ENCODE measurements at regions not wholly inside any gene's neighbourhood (a gene's known extent, or its start where the extent isn't known, plus 50 kb on each side); places are given as distances from the start of the nearest gene placed in this dataset.

- Histone ChIP-seq H3K27ac (ENCODE audit: low read length) (no peak overlapping the region), H3K4me3 (ENCODE audit: low read length) (no peak overlapping the region), H3K9me3 (ENCODE audit: control insufficient read depth, insufficient read depth, low read length) (no peaks in the 10 kb centered on the region), H3K36me3 (ENCODE audit: control insufficient read depth, insufficient read depth, low read length) (no peaks in the 10 kb centered on the region), H3K4me1 (ENCODE audit: control insufficient read depth, insufficient read depth, low read length) (no peaks in the 10 kb centered on the region), H3K27me3 (ENCODE audit: control insufficient read depth, insufficient read depth, low read length) (no peaks in the 10 kb centered on the region)
- no CpG with 5 or more reads among the region's 3 CpGs for WGBS (ENCODE audit: insufficient coverage, insufficient read length)
- DNase-seq (ENCODE audit: low read depth, low spot score): no peak
Observed at GRCh38 chr7:135802697-135803096, 54.1 kb upstream of the FAM180A start.

DNA sequence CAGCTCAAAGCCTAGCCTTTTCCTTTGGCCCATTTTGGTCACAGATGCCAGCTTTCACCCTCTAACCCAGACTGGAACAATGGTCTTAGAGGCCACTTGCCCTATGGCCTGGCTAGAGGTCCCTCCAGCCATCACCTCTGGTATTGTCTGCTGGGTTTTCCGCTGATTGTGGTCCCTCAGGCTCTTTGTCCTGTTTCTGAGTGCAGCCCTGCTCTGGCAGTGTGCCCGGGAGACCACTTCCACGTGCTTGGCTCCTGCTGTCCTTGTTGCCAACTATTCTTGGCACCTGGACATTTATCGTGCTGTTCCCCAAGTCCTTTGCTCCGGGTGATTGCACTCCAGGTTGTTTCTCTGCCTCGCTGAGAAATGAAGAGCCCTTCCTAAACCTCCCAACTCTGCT, 53.3 kb upstream of the FAM180A start:
- H3K9me3 ChIP-seq (ENCODE audit: control insufficient read depth, insufficient read depth, low read length): no peaks in the 10 kb centered on the region
- no peak overlapping the region for H3K27ac ChIP-seq (ENCODE audit: low read length)
- no peak overlapping the region for H3K4me3 ChIP-seq (ENCODE audit: low read length)
- H3K4me1 ChIP-seq (ENCODE audit: control insufficient read depth, insufficient read depth, low read length): no peaks in the 10 kb centered on the region
- WGBS (ENCODE audit: insufficient coverage, insufficient read length): no CpG with 5 or more reads among the region's 6 CpGs
- H3K36me3 ChIP-seq (ENCODE audit: control insufficient read depth, insufficient read depth, low read length): no peaks in the 10 kb centered on the region
- no peaks in the 10 kb centered on the region for H3K27me3 ChIP-seq (ENCODE audit: control insufficient read depth, insufficient read depth, low read length)
- no peak for DNase-seq (ENCODE audit: low read depth, low spot score)

DNA sequence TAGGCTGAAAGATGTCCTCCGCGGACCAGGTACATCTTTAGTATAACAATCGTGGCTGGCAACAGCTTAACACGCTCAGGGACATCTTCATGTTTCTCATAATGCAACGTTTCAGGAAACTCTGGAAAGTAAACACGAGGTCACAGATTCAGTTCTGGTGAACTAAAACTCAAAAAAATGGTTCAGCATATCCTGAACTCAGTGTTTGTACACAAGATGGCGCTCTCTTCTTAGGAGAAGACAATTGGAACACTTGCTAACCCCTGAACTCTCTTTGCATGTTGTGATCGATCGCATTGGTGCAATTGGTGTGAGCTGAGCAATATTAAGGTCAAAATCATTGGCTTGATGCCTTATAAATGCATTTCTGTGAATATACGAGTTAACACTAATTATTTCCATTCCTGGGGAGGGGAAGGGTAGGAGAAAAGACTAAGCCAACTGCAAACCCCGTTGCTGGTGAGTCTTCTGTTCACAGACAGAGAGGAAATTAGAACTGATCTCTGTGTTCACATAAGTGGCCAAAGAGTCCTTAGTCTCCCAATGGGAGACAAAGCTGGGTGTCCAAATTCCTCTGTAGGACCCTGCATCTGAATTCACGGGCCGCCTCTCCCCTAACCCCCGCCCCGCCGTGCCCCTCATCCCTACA, 52.6 kb upstream of the FAM180A start:
- Histone ChIP-seq H3K36me3 (ENCODE audit: control insufficient read depth, insufficient read depth, low read length) (no peaks in the 10 kb centered on the region), H3K4me3 (ENCODE audit: low read length) (no peak overlapping the region), H3K9me3 (ENCODE audit: control insufficient read depth, insufficient read depth, low read length) (no peaks in the 10 kb centered on the region), H3K27me3 (ENCODE audit: control insufficient read depth, insufficient read depth, low read length) (no peaks in the 10 kb centered on the region), H3K27ac (ENCODE audit: low read length) (no peak overlapping the region), H3K4me1 (ENCODE audit: control insufficient read depth, insufficient read depth, low read length) (no peaks in the 10 kb centered on the region)
- WGBS (ENCODE audit: insufficient coverage, insufficient read length): no CpG with 5 or more reads among the region's 16 CpGs
- peak; percentile 39 for DNase-seq (ENCODE audit: low read depth, low spot score)

DNA sequence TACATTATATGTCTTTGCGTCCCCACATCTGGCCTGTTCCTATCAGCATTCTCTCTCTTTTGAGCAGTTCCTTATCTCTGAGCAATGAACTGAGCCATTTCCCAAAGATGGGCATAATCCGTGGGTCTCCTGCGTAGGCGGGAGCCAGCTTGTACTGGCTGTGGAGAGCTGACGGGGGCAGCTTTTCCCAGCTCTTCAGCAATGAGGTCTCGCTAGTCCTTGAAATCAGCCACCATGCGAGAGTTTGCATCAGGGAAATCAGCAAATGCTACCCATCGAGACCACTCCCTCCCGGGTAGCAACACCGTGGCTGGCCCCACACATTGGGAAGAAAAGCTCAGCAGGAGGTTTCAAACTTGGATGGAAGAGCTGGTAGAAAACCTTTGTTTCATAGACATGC, 51.9 kb upstream of the FAM180A start:
- no CpG with 5 or more reads among the region's 10 CpGs for WGBS (ENCODE audit: insufficient coverage, insufficient read length)
- H3K27me3 ChIP-seq (ENCODE audit: control insufficient read depth, insufficient read depth, low read length): no peaks in the 10 kb centered on the region
- no peaks in the 10 kb centered on the region for H3K36me3 ChIP-seq (ENCODE audit: control insufficient read depth, insufficient read depth, low read length)
- no peak overlapping the region for H3K27ac ChIP-seq (ENCODE audit: low read length)
- no peak overlapping the region for H3K4me3 ChIP-seq (ENCODE audit: low read length)
- H3K4me1 ChIP-seq (ENCODE audit: control insufficient read depth, insufficient read depth, low read length): no peaks in the 10 kb centered on the region
- peak; percentile 16 for DNase-seq (ENCODE audit: low read depth, low spot score)
- no peaks in the 10 kb centered on the region for H3K9me3 ChIP-seq (ENCODE audit: control insufficient read depth, insufficient read depth, low read length)

GRCh38 chr7:135799881-135800280, 51.3 kb upstream of the FAM180A start:
- DNase-seq (ENCODE audit: low read depth, low spot score): no peak
- Histone ChIP-seq H3K36me3 (ENCODE audit: control insufficient read depth, insufficient read depth, low read length) (no peaks in the 10 kb centered on the region), H3K27me3 (ENCODE audit: control insufficient read depth, insufficient read depth, low read length) (no peaks in the 10 kb centered on the region), H3K27ac (ENCODE audit: low read length) (no peak overlapping the region), H3K4me1 (ENCODE audit: control insufficient read depth, insufficient read depth, low read length) (no peaks in the 10 kb centered on the region), H3K4me3 (ENCODE audit: low read length) (no peak overlapping the region), H3K9me3 (ENCODE audit: control insufficient read depth, insufficient read depth, low read length) (no peaks in the 10 kb centered on the region)
- WGBS (ENCODE audit: insufficient coverage, insufficient read length): no CpG with 5 or more reads among the region's 3 CpGs
